HUES48 (cell line): ENCODE measurements at regions not wholly inside any gene's neighbourhood (a gene's known extent, or its start where the extent isn't known, plus 50 kb on each side); places are given as distances from the start of the nearest gene placed in this dataset.
"Not testable (repeated sequence)": the region's sequence is repeated elsewhere in the genome, so short reads cannot be mapped to it uniquely, and the experiment has no call there.

Source experiments
- H3K27ac ChIP-seq: one replicate; pipeline ENCODE4 v1.7.0; 2013; ENCODE audit warnings: low read depth, low read length, inconsistent platforms
- H3K27me3 ChIP-seq: 2 replicates; pipeline ENCODE4 v1.6.1; 2013; ENCODE audit warnings: mild to moderate bottlenecking, low read length; ENCODE audit not compliant: control insufficient read depth, insufficient read depth
- H3K36me3 ChIP-seq: 2 replicates; pipeline ENCODE4 v1.6.1; 2013; ENCODE audit warnings: low read length; ENCODE audit not compliant: control insufficient read depth, insufficient read depth
- H3K4me1 ChIP-seq: 2 replicates; pipeline ENCODE4 v1.6.1; 2013; ENCODE audit warnings: mild to moderate bottlenecking, low read length; ENCODE audit not compliant: control insufficient read depth, insufficient read depth
- H3K4me3 ChIP-seq: 2 replicates; pipeline ENCODE4 v1.5.1; 2013; ENCODE audit warnings: mild to moderate bottlenecking, low read depth, low read length
- H3K9ac ChIP-seq: 2 replicates; pipeline ENCODE4 v1.6.1; 2013; ENCODE audit warnings: mild to moderate bottlenecking, low read depth, low read length, moderate library complexity
- H3K9me3 ChIP-seq: 2 replicates; pipeline ENCODE4 v1.6.1; 2013; ENCODE audit warnings: low read length; ENCODE audit not compliant: control insufficient read depth, insufficient read depth

DNA sequence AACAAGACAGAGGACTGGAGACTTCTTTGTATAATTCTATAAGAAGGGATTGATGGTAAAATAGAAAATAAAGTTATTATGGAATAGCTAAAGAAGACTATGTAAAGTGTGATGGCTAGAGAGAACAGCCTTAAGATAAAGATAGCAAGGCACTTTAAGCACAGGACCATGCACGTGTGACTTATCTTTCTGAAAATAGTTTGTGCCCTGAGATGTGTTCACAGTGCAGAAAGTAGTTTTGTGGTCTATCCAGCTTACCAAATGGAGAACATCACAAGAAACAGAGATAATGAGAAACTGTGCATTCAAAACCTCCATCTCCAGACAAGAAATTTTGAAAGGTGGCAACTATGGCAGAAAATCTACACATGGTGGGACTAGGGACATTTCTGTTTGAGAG is 213.3 kb downstream of the PARM1 start:
- no peak overlapping the region for H3K4me3 ChIP-seq
- H3K4me1 ChIP-seq, result peaks cover 4% of the 10 kb centered on the region; the same call in 1 of the 2 replicates
- no peaks in the 10 kb centered on the region for H3K27me3 ChIP-seq
- no peaks in the 10 kb centered on the region for H3K9me3 ChIP-seq
- no peaks in the 10 kb centered on the region for H3K36me3 ChIP-seq
- no peak overlapping the region for H3K9ac ChIP-seq
- no peak overlapping the region for H3K27ac ChIP-seq

GRCh38 chr4:75144475-75144874 is 211.6 kb downstream of the PARM1 start:
- H3K9ac ChIP-seq, result no peak overlapping the region
- H3K27ac ChIP-seq, result no peak overlapping the region
- no peaks in the 10 kb centered on the region for H3K9me3 ChIP-seq
- H3K36me3 ChIP-seq, result no peaks in the 10 kb centered on the region
- H3K4me3 ChIP-seq, result peak overlapping the region; percentile 26; the same call in 1 of the 2 replicates
- H3K27me3 ChIP-seq, result no peaks in the 10 kb centered on the region
- peaks cover 4% of the 10 kb centered on the region; the same call in 1 of the 2 replicates for H3K4me1 ChIP-seq

DNA sequence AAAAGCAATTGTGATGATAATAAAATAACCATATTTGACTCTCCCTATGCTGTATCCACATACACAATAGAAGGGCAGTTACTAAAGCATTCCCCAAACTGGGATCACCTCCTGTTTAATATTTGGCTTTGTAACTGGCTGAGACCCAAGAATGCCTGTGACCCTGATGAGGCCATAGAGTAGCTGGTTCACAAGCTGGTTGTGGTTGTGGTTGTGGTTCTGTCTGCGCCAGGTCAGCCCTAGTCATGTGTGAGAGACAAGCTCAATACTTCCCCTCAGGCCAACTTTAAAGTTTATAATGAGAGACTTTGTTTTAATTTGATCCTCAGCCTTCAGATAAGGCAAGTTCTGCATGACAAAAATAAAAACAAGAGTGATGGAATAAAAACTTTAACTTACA is 209.9 kb downstream of the PARM1 start:
- no peak overlapping the region for H3K9ac ChIP-seq
- no peaks in the 10 kb centered on the region for H3K36me3 ChIP-seq
- H3K27me3 ChIP-seq, result no peaks in the 10 kb centered on the region
- H3K4me1 ChIP-seq, result peaks cover 4% of the 10 kb centered on the region; the same call in 1 of the 2 replicates
- no peak overlapping the region for H3K4me3 ChIP-seq
- no peaks in the 10 kb centered on the region for H3K9me3 ChIP-seq
- H3K27ac ChIP-seq, result no peak overlapping the region

GRCh38 chr4:75142382-75142781 is 209.5 kb downstream of the PARM1 start:
- H3K27ac ChIP-seq, result no peak overlapping the region
- no peak overlapping the region for H3K9ac ChIP-seq
- H3K36me3 ChIP-seq, result no peaks in the 10 kb centered on the region

DNA sequence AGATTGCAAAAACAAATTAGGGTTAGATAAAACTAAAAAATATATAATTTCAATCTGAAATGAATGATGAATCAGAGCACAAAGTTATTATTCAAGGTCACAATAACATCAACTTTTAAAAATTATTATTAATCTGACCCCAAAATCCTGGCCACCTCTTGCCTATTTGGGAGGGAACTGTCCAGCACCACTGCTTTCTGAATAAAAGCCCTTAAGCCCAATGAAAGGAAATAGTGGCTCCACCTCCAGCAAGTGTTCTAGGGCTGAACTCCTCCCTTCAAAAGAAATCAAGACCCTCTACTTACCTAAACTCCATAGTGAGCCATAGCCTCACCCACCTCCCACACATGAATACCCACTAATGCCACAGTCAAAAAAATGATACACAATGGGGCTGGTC is 208.2 kb downstream of the PARM1 start:
- H3K9me3 ChIP-seq, result no peaks in the 10 kb centered on the region
- no peak overlapping the region for H3K27ac ChIP-seq
- H3K9ac ChIP-seq, result no peak overlapping the region
- no peaks in the 10 kb centered on the region for H3K27me3 ChIP-seq
- no peaks in the 10 kb centered on the region for H3K36me3 ChIP-seq
- H3K4me1 ChIP-seq, result peaks cover 4% of the 10 kb centered on the region; the same call in 1 of the 2 replicates
- no peak overlapping the region for H3K4me3 ChIP-seq

More at GRCh38 chr4:75142382-75142781, 209.5 kb downstream of the PARM1 start:
- peaks cover 4% of the 10 kb centered on the region; the same call in 1 of the 2 replicates for H3K4me1 ChIP-seq
- H3K27me3 ChIP-seq, result no peaks in the 10 kb centered on the region
- H3K4me3 ChIP-seq, result no peak overlapping the region
- H3K9me3 ChIP-seq, result no peaks in the 10 kb centered on the region

DNA sequence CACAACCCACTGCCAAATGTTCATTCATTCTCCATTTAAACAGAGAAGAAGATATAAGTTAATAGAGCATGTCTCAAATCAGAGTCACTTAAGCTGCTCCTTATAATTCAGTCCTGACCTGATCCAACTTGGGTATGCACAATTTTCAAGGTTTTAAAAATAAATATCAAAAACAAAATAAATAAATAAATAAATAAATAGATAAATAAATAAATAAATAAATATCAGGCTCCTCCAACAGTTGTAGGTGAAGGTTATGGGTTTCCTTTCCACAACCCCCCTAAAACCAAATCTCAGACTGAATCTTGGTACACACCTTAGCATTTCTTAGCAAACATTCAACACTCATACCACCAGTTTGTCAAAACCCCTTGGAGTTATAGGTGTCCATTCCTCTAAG is 204.4 kb downstream of the PARM1 start:
- no peaks in the 10 kb centered on the region for H3K4me1 ChIP-seq

DNA sequence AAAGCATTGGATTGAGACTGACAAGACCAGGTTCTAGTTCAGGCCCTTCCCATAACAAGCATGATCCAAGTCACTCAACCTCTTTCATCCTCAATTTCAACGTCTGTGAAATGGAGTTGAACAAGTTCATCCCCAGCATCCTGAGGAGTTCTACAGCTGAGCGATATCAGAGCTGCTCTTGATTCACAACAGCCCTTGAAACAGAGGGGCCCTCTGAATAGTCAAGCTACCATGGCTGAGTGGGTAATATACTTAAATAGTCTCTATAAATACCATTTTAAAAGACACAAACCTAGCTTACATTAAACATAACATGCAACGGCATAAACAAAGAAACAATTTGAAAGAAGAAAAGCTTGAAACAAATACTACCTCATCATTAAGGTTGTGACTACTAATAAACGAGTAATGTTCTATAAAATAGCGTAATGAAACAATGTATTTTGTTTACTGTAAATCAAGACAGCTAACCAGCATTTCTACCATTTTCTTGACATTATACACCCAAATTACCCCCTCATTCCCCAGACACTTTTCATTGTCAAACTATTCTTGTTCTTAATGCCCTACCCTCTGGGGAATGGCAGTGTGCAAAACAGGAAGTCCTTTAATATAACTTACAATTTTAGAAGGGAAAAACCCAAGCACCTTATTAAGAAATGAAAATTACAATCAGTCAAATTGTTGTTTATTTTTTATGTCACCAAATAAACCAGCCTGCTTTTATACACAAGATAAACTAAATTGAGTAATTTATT is 202.3 kb downstream of the PARM1 start:
- no peaks in the 10 kb centered on the region for H3K9me3 ChIP-seq
- H3K4me1 ChIP-seq, result no peaks in the 10 kb centered on the region
- H3K36me3 ChIP-seq, result no peaks in the 10 kb centered on the region
- no peaks in the 10 kb centered on the region for H3K27me3 ChIP-seq
- no peak overlapping the region for H3K27ac ChIP-seq
- H3K4me3 ChIP-seq, result no peak overlapping the region
- H3K9ac ChIP-seq, result no peak overlapping the region

More for the DNA sequence above, 204.4 kb downstream of the PARM1 start:
- Histone ChIP-seq H3K27ac (no peak overlapping the region), H3K4me3 (no peak overlapping the region), H3K9me3 (no peaks in the 10 kb centered on the region), H3K36me3 (no peaks in the 10 kb centered on the region), H3K9ac (no peak overlapping the region), H3K27me3 (no peaks in the 10 kb centered on the region)

GRCh38 chr4:75126870-75127269 is 194.0 kb downstream of the PARM1 start:
- H3K27me3 ChIP-seq, H3K9ac ChIP-seq, H3K4me1 ChIP-seq, H3K36me3 ChIP-seq, H3K9me3 ChIP-seq: not testable (repeated sequence)
- Histone ChIP-seq H3K27ac (peak overlapping the region; percentile 21), H3K4me3 (peak overlapping the region; percentile 29; the same call in 1 of the 2 replicates)

DNA sequence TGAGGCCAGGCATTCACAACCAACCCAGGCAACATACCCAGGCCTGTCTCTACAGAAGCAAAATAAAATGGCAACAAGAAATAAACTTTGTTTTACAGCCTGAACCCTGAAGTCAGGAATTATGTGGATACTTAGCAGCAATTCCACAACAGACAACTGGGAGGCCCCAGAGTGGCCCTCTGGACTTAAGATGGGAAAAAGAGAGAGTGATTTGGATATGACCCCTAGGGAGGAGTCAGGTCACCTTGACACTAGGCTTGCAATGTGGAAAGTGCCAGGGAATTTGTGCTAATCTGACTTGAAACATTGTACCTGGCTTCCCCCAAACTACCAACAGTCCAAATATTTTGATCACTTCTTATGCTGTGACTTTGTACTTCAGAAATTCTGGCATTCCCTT is 193.1 kb downstream of the PARM1 start:
- no peaks in the 10 kb centered on the region for H3K9me3 ChIP-seq
- H3K4me1 ChIP-seq, result 0 out of 2 replicates have a peak, but pooled peaks cover 2% of the 10 kb centered on the region
- H3K4me3 ChIP-seq, result no peak overlapping the region
- H3K9ac ChIP-seq, result no peak overlapping the region
- no peaks in the 10 kb centered on the region for H3K27me3 ChIP-seq
- no peaks in the 10 kb centered on the region for H3K36me3 ChIP-seq
- no peak overlapping the region for H3K27ac ChIP-seq

- no peak overlapping the region for H3K27ac ChIP-seq
- 0 out of 2 replicates have a peak, but pooled peaks cover 2% of the 10 kb centered on the region for H3K4me1 ChIP-seq
- H3K4me3 ChIP-seq, result no peak overlapping the region
- H3K9me3 ChIP-seq, result no peaks in the 10 kb centered on the region
- H3K9ac ChIP-seq, result no peak overlapping the region
- no peaks in the 10 kb centered on the region for H3K36me3 ChIP-seq
- H3K27me3 ChIP-seq, result no peaks in the 10 kb centered on the region
These were observed 189.6 kb downstream of the PARM1 start for GRCh38 chr4:75122424-75123014.

DNA sequence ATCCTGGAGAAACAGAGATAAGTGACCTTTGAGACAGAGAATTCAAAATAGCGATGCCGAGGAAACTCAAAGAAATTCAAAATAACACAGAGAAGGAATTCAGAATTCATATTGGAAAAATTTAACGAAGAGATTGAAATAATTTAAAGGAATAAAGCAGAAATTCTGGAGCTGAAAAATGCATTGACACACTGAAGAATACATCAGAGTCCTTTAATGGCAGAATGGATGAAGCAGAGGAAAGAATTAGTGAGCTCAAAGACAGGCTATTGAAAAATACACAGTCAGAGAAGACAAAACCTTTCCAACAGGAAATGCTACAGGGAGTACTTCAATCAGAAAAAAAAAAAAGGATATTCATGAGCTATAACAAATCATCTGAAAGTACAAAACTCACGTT is 185.8 kb downstream of the PARM1 start:
- no peak overlapping the region for H3K4me3 ChIP-seq
- no peaks in the 10 kb centered on the region for H3K9me3 ChIP-seq
- H3K27me3 ChIP-seq, result no peaks in the 10 kb centered on the region
- H3K9ac ChIP-seq, result no peak overlapping the region
- H3K27ac ChIP-seq, result no peak overlapping the region
- no peaks in the 10 kb centered on the region for H3K4me1 ChIP-seq
- H3K36me3 ChIP-seq, result no peaks in the 10 kb centered on the region
